ENCODE measurements at regions not wholly inside any gene's neighbourhood (a gene's known extent, or its start where the extent isn't known, plus 50 kb on each side); places are given as distances from the start of the nearest gene placed in this dataset.

- TF ChIP-seq ELK1 (IDR thresholded peaks at IDR 0.05; ENCODE audit: borderline replicate concordance, low read depth, low read length): no peak
Observed at GRCh38 chr7:46705386-46706255, 784.5 kb upstream of the IGFBP3 start (continued).

GRCh38 chr7:46696741-46697140 is 775.7 kb upstream of the IGFBP3 start:
- H3K18ac ChIP-seq (ENCODE audit: low read depth, low read length): no peak overlapping the region
- no peaks in the 10 kb centered on the region for H3K79me1 ChIP-seq (ENCODE audit: low read depth in 1 of 2, low read length in 2 of 2)
- H3K4ac ChIP-seq (ENCODE audit: low read depth, low read length): no peak overlapping the region
- no TSS peak for BruUV-seq (replicated peaks)
- H3K14ac ChIP-seq (replicated peaks; ENCODE audit: low read depth, low read length): no peak overlapping the region
- CTCF ChIA-PET: interaction anchor here (0.6 kb wide), 1 partner anchor 24 kb away, joined by 4 read pairs; no protein-coding TSS in a partner anchor
- H3K9me3 ChIP-seq (ENCODE audit: control insufficient read depth, insufficient read depth, low read length): no peaks in the 10 kb centered on the region
- ATAC-seq (ENCODE audit: low read depth): no peak
- no peak overlapping the region for H3K56ac ChIP-seq (ENCODE audit: extremely low read depth, insufficient read depth, low read length)
- intact Hi-C loops (cut with micrococcal nuclease): loop anchor here (5.0 kb wide), 1 partner anchor 391 kb away; no protein-coding TSS in a partner anchor
- no peak overlapping the region for H2BK15ac ChIP-seq (ENCODE audit: low read depth, low read length)
- H2AK9ac ChIP-seq (replicated peaks; ENCODE audit: low read depth, low read length, poor library complexity): no peak overlapping the region
- no CpG with 5 or more reads among the region's 1 CpG for WGBS, 2 experiments (ENCODE audit: extremely low coverage in 2 of 2, insufficient read length in 1 of 2)
- no peak overlapping the region for H3K4me2 ChIP-seq (ENCODE audit: low read depth, low read length)
- TF ChIP-seq USF2 (IDR thresholded peaks at IDR 0.05; ENCODE audit: low read depth, low read length) (no peak), ELK1 (IDR thresholded peaks at IDR 0.05; ENCODE audit: borderline replicate concordance, low read depth, low read length) (no peak), MAFK (IDR thresholded peaks at IDR 0.05; ENCODE audit: low read depth, low read length) (no peak), RFX5 (IDR thresholded peaks at IDR 0.05; ENCODE audit: low read depth, low read length) (no peak), POLR2A (IDR thresholded peaks at IDR 0.05; ENCODE audit: low read depth, low read length) (no peak), CHD1 (IDR thresholded peaks at IDR 0.05; ENCODE audit: low read depth, low read length) (no peak), BHLHE40 (IDR thresholded peaks at IDR 0.05; ENCODE audit: low read depth, low read length) (no peak)
- dilution Hi-C loops (cut with HindIII; ENCODE audit: low sequenced_read_pairs, unreplicated experiment): no loop called here
- no peak overlapping the region for H3K4me3 ChIP-seq (ENCODE audit: insufficient read depth, low read depth, low read length)
- no peak overlapping the region for H3K23ac ChIP-seq (ENCODE audit: low read depth, low read length)
- POLR2A ChIA-PET (ENCODE audit: unreplicated experiment): no interaction called here
- no peak for DNase-seq
- in situ Hi-C loops (cut with MboI; ENCODE audit: low sequenced_read_pairs): no loop called here
- no peak overlapping the region for H4K8ac ChIP-seq (ENCODE audit: low read depth in 2 of 2, low read length in 2 of 2)
- no peak overlapping the region for H4K91ac ChIP-seq (ENCODE audit: insufficient read depth, low read depth, low read length)
- no peak overlapping the region for H2BK120ac ChIP-seq (ENCODE audit: low read depth, low read length)
- no peaks in the 10 kb centered on the region for H4K20me1 ChIP-seq (ENCODE audit: insufficient read depth, low read length)
- H3K9ac ChIP-seq (ENCODE audit: low read depth, low read length): no peak overlapping the region
- H3K27me3 ChIP-seq (ENCODE audit: control insufficient read depth, insufficient read depth, low read length): no peaks in the 10 kb centered on the region
- H2AK5ac ChIP-seq (ENCODE audit: low read depth, low read length): no peak overlapping the region
- H2BK5ac ChIP-seq (ENCODE audit: low read depth, low read length, poor library complexity, severe bottlenecking): no peak overlapping the region
- H3K27ac ChIP-seq (ENCODE audit: insufficient read depth, low read length): no peak overlapping the region
- H3K9me1 ChIP-seq (ENCODE audit: insufficient read depth, low read length): no peaks in the 10 kb centered on the region
- H2BK20ac ChIP-seq (ENCODE audit: low read depth, low read length): no peak overlapping the region
- H2AFZ ChIP-seq (replicated peaks; ENCODE audit: low read length, poor library complexity): no peak overlapping the region
- no peak overlapping the region for H4K5ac ChIP-seq (ENCODE audit: low read depth, low read length)
- no peaks in the 10 kb centered on the region for H3K4me1 ChIP-seq (ENCODE audit: control insufficient read depth, insufficient read depth, low read length)
- H3K36me3 ChIP-seq (ENCODE audit: control insufficient read depth, insufficient read depth, low read length): no peaks in the 10 kb centered on the region

Data from IMR-90 (cell line).